ENCODE measurements at regions not wholly inside any gene's neighbourhood (a gene's known extent, or its start where the extent isn't known, plus 50 kb on each side); places are given as distances from the start of the nearest gene placed in this dataset.

GRCh38 chr9:78544230-78544629 lies 247.3 kb downstream of the PSAT1 start:
- TF ChIP-seq CTCF (conservative IDR thresholded peaks at IDR 0.05) (no peak), ZFX (IDR thresholded peaks at IDR 0.05) (no peak)
